Panc1 (cell line): ENCODE measurements at regions not wholly inside any gene's neighbourhood (a gene's known extent, or its start where the extent isn't known, plus 50 kb on each side); places are given as distances from the start of the nearest gene placed in this dataset.

ENCODE experiments used
- ATAC-seq: fragments of 200-7000 bp; cut with Tn5 transposase; 2 replicates; pipeline ENCODE4 v1.9.1; 2020; ENCODE audit warnings: mild to moderate bottlenecking, moderate library complexity
- BruUV-seq: library from RNA; stranded (reverse); fragments of 400-500 nt; replicated peaks from 2 replicates; lab custom pipeline; 2021; lab: Mats Ljungman, UMichigan
- CTCF ChIA-PET: fragments of 300-600 bp; sonication (Branson Sonifier 250); formaldehyde crosslinking; loops from one replicate; lab custom pipeline; 2022; ENCODE audit warnings: antibody characterized with exemption; lab: Charles Lee
- POLR2A ChIA-PET: fragments of 300-600 bp; sonication (Branson Sonifier 250); formaldehyde crosslinking; loops from one replicate; lab custom pipeline; 2022; ENCODE audit warnings: antibody characterized with exemption; lab: Charles Lee
- DNase-seq: peaks from one replicate; pipeline ENCODE4 v3.0.0-alpha.2; 2010; ENCODE audit warnings: low read depth, low spot score
- H3K27ac ChIP-seq: 2 replicates; pipeline ENCODE4 v1.5.1; 2011; ENCODE audit warnings: mild to moderate bottlenecking, low read length, inconsistent platforms
- H3K27me3 ChIP-seq: fragments of 200-500 bp; sonication (Bioruptor generic); 2 replicates; pipeline ENCODE4 v1.6.0; 2014; ENCODE audit warnings: low read length, inconsistent platforms; ENCODE audit not compliant: control insufficient read depth, insufficient read depth
- H3K36me3 ChIP-seq: fragments of 200-500 bp; sonication (Bioruptor generic); 2 replicates; pipeline ENCODE4 v1.5.1; 2014; ENCODE audit warnings: inconsistent platforms, mild to moderate bottlenecking, low read length, moderate library complexity; ENCODE audit not compliant: control insufficient read depth, insufficient read depth
- H3K4me1 ChIP-seq: 2 replicates; pipeline ENCODE4 v1.5.1; 2011; ENCODE audit warnings: inconsistent platforms, mild to moderate bottlenecking, low read length, moderate library complexity; ENCODE audit not compliant: control insufficient read depth, insufficient read depth
- H3K4me3 ChIP-seq, 2 experiments: 2 replicates each; pipeline ENCODE4 v1.5.1; 2011 to 2012; ENCODE audit warnings: low read depth in 2 of 2, low read length in 2 of 2, mild to moderate bottlenecking in 2 of 2, inconsistent platforms in 1 of 2, moderate library complexity in 1 of 2
- H3K9me3 ChIP-seq: fragments of 200-500 bp; sonication (Bioruptor generic); 2 replicates; pipeline ENCODE4 v1.5.1; 2014; ENCODE audit warnings: low read depth, mild to moderate bottlenecking, inconsistent platforms, low read length, moderate library complexity; ENCODE audit not compliant: control insufficient read depth, insufficient read depth
- CTCF ChIP-seq: fragments of 450-650 bp; IDR thresholded peaks from 2 replicates; pipeline ENCODE4 v1.5.1; 2017; ENCODE audit warnings: mild to moderate bottlenecking
- POLR2AphosphoS5 ChIP-seq: IDR thresholded peaks from 2 replicates; pipeline ENCODE4 v1.6.1; 2012; ENCODE audit warnings: mild to moderate bottlenecking, low read depth, low read length, moderate library complexity
- REST ChIP-seq, 2 experiments: IDR thresholded peaks; 2 replicates each; pipeline ENCODE4 v1.6.1; 2011 to 2012; ENCODE audit warnings: low read depth in 2 of 2, control low read depth in 1 of 2, low read length in 1 of 2, mild to moderate bottlenecking in 1 of 2, moderate library complexity in 1 of 2; ENCODE audit not compliant: insufficient read depth in 1 of 2
- SIN3A ChIP-seq: IDR thresholded peaks from 2 replicates; pipeline ENCODE4 v1.6.1; 2012; ENCODE audit warnings: low read depth, mild to moderate bottlenecking, low read length, moderate library complexity, borderline replicate concordance; ENCODE audit not compliant: insufficient read depth
- TCF7L2 ChIP-seq: IDR thresholded peaks from 2 replicates; pipeline ENCODE4 v1.6.1; 2011; ENCODE audit warnings: mild to moderate bottlenecking, low read depth, low read length, inconsistent platforms
- in situ Hi-C: cut with HindIII; loops from 2 replicates; pipeline ENCODE4 v1.10.0; 2016; ENCODE audit warnings: low sequenced_read_pairs, low pct_unique_long_range_greater_than_20kb
- intact Hi-C: fragments of 100-400 bp; cut with micrococcal nuclease; formaldehyde crosslinking; loops from one replicate; pipeline ENCODE4 v1.10.0; 2022; ENCODE audit not compliant: unreplicated experiment

- POLR2A ChIA-PET, result no interaction called here
- Histone ChIP-seq H3K27me3 (peaks cover 2% of the 10 kb centered on the region), H3K4me3 (no peak overlapping the region), H3K4me1 (no peaks in the 10 kb centered on the region), H3K27ac (no peak overlapping the region), H3K9me3 (no peaks in the 10 kb centered on the region), H3K36me3 (no peaks in the 10 kb centered on the region)
- no TSS peak for BruUV-seq
- CTCF ChIA-PET, result no interaction called here
- in situ Hi-C loops (no loop called here), intact Hi-C loops (no loop called here)
- ATAC-seq (no peak), DNase-seq (no peak)
- TF ChIP-seq SIN3A (no peak), POLR2AphosphoS5 (no peak), REST (IDR thresholded peaks at IDR 0.05; ENCODE audit: insufficient read depth in 1 of 2, low read depth in 2 of 2, low read length in 1 of 2) (no peak), CTCF (no peak), TCF7L2 (no peak)
Measured at GRCh38 chr16:13554643-13555042, 365.3 kb upstream of the ERCC4 start.

GRCh38 chr16:13557418-13557817 is 362.5 kb upstream of the ERCC4 start:
- in situ Hi-C loops, result no loop called here
- intact Hi-C loops, result no loop called here
- DNase-seq, result no peak
- POLR2A ChIA-PET, result no interaction called here
- Histone ChIP-seq H3K27ac (no peak overlapping the region), H3K4me1 (no peaks in the 10 kb centered on the region), H3K9me3 (no peaks in the 10 kb centered on the region), H3K4me3 (no peak overlapping the region), H3K27me3 (peaks cover 2% of the 10 kb centered on the region), H3K36me3 (no peaks in the 10 kb centered on the region)
- ATAC-seq, result no peak
- BruUV-seq, result no TSS peak
- CTCF ChIA-PET, result no interaction called here
- TF ChIP-seq REST (IDR thresholded peaks at IDR 0.05; ENCODE audit: insufficient read depth in 1 of 2, low read depth in 2 of 2, low read length in 1 of 2), result no peak
- TF ChIP-seq SIN3A, result no peak
- TF ChIP-seq TCF7L2, result no peak
- TF ChIP-seq CTCF, result no peak
- TF ChIP-seq POLR2AphosphoS5, result no peak
